H1 (cell line): ENCODE measurements at regions not wholly inside any gene's neighbourhood (a gene's known extent, or its start where the extent isn't known, plus 50 kb on each side); places are given as distances from the start of the nearest gene placed in this dataset.

Source experiments
- RNF2 ChIP-seq: fragments of 200-900, 300-1000 bp; sonication (generic); IDR thresholded peaks from 2 replicates; pipeline ENCODE4 v1.7.1; 2016; ENCODE audit warnings: borderline replicate concordance, low read depth, mild to moderate bottlenecking, antibody characterized with exemption, low read length; ENCODE audit not compliant: poor library complexity, severe bottlenecking; ENCODE audit errors: missing control alignments
- SP1 ChIP-seq: IDR thresholded peaks from 2 replicates; pipeline ENCODE4 v1.6.1; 2011; ENCODE audit warnings: low read depth, low read length
- SUZ12 ChIP-seq: fragments of 200-600 bp; sonication (generic); IDR thresholded peaks from 2 replicates; pipeline ENCODE4 v1.6.1; 2012; ENCODE audit warnings: mild to moderate bottlenecking, inconsistent platforms, low read length, moderate library complexity, mixed read lengths
- TF ChIP-seq, protein P1 (sequence below): fragments of 300-600 bp; sonication (generic); IDR thresholded peaks from 2 replicates; pipeline ENCODE4 v1.7.1; 2012; ENCODE audit warnings: low read length, moderate library complexity, mild to moderate bottlenecking, inconsistent platforms; ENCODE audit not compliant: insufficient replicate concordance
- TF ChIP-seq, protein P2 (sequence below): IDR thresholded peaks from 2 replicates; pipeline ENCODE4 v1.6.1; 2012; ENCODE audit warnings: low read length, inconsistent platforms

DNA sequence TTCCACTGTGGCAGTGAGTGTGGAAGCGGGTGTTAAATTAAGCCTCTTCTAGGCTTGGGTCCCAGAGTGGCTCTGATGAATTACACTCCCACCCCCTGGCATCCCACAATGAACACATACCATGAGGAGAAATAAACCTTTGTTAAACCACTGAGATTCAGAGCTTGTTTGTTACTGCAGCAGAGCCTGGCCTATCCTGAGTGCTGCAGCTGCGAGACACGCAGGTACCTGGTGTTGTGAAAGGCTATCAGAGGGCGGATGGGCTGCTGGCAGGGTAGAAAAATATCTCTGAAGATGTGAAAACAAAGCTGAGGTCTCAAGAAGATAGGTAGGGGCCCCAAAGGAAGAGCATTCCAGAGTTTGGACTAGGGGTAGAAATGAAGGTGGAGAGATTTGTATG, 138.4 kb upstream of the STX18 start (continued):
- TF ChIP-seq, protein P1, sequence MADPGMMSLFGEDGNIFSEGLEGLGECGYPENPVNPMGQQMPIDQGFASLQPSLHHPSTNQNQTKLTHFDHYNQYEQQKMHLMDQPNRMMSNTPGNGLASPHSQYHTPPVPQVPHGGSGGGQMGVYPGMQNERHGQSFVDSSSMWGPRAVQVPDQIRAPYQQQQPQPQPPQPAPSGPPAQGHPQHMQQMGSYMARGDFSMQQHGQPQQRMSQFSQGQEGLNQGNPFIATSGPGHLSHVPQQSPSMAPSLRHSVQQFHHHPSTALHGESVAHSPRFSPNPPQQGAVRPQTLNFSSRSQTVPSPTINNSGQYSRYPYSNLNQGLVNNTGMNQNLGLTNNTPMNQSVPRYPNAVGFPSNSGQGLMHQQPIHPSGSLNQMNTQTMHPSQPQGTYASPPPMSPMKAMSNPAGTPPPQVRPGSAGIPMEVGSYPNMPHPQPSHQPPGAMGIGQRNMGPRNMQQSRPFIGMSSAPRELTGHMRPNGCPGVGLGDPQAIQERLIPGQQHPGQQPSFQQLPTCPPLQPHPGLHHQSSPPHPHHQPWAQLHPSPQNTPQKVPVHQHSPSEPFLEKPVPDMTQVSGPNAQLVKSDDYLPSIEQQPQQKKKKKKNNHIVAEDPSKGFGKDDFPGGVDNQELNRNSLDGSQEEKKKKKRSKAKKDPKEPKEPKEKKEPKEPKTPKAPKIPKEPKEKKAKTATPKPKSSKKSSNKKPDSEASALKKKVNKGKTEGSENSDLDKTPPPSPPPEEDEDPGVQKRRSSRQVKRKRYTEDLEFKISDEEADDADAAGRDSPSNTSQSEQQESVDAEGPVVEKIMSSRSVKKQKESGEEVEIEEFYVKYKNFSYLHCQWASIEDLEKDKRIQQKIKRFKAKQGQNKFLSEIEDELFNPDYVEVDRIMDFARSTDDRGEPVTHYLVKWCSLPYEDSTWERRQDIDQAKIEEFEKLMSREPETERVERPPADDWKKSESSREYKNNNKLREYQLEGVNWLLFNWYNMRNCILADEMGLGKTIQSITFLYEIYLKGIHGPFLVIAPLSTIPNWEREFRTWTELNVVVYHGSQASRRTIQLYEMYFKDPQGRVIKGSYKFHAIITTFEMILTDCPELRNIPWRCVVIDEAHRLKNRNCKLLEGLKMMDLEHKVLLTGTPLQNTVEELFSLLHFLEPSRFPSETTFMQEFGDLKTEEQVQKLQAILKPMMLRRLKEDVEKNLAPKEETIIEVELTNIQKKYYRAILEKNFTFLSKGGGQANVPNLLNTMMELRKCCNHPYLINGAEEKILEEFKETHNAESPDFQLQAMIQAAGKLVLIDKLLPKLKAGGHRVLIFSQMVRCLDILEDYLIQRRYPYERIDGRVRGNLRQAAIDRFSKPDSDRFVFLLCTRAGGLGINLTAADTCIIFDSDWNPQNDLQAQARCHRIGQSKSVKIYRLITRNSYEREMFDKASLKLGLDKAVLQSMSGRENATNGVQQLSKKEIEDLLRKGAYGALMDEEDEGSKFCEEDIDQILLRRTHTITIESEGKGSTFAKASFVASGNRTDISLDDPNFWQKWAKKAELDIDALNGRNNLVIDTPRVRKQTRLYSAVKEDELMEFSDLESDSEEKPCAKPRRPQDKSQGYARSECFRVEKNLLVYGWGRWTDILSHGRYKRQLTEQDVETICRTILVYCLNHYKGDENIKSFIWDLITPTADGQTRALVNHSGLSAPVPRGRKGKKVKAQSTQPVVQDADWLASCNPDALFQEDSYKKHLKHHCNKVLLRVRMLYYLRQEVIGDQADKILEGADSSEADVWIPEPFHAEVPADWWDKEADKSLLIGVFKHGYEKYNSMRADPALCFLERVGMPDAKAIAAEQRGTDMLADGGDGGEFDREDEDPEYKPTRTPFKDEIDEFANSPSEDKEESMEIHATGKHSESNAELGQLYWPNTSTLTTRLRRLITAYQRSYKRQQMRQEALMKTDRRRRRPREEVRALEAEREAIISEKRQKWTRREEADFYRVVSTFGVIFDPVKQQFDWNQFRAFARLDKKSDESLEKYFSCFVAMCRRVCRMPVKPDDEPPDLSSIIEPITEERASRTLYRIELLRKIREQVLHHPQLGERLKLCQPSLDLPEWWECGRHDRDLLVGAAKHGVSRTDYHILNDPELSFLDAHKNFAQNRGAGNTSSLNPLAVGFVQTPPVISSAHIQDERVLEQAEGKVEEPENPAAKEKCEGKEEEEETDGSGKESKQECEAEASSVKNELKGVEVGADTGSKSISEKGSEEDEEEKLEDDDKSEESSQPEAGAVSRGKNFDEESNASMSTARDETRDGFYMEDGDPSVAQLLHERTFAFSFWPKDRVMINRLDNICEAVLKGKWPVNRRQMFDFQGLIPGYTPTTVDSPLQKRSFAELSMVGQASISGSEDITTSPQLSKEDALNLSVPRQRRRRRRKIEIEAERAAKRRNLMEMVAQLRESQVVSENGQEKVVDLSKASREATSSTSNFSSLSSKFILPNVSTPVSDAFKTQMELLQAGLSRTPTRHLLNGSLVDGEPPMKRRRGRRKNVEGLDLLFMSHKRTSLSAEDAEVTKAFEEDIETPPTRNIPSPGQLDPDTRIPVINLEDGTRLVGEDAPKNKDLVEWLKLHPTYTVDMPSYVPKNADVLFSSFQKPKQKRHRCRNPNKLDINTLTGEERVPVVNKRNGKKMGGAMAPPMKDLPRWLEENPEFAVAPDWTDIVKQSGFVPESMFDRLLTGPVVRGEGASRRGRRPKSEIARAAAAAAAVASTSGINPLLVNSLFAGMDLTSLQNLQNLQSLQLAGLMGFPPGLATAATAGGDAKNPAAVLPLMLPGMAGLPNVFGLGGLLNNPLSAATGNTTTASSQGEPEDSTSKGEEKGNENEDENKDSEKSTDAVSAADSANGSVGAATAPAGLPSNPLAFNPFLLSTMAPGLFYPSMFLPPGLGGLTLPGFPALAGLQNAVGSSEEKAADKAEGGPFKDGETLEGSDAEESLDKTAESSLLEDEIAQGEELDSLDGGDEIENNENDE: no peak
- TF ChIP-seq, protein P2, sequence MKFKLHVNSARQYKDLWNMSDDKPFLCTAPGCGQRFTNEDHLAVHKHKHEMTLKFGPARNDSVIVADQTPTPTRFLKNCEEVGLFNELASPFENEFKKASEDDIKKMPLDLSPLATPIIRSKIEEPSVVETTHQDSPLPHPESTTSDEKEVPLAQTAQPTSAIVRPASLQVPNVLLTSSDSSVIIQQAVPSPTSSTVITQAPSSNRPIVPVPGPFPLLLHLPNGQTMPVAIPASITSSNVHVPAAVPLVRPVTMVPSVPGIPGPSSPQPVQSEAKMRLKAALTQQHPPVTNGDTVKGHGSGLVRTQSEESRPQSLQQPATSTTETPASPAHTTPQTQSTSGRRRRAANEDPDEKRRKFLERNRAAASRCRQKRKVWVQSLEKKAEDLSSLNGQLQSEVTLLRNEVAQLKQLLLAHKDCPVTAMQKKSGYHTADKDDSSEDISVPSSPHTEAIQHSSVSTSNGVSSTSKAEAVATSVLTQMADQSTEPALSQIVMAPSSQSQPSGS: no peak
- TF ChIP-seq SP1 (no peak), SUZ12 (no peak), RNF2 (no peak)
- TF ChIP-seq, all 59 proteins: peak for 0
